ENCODE measurements at regions not wholly inside any gene's neighbourhood (a gene's known extent, or its start where the extent isn't known, plus 50 kb on each side); places are given as distances from the start of the nearest gene placed in this dataset.

DNA sequence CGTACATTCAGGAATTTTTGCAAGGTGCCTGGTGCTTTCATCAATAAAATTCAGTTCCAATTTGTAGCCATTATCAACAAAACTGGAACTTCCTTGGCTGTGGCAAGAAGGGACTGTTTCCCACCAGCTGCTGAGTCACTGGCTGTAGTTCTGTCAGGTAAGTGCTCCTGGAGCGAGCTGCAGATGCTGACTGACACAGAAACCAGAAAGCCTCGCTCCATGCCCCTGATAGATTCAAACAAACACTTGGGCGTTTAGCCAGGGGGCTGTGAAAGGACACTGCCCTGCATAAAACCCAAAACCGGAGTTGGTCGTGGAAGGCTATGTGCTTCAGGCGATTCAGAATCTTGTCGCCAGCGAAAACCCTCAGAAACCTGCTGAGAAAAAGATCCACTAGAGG is 188.4 kb upstream of the FAM9B start:
- no peak for TF ChIP-seq EZH2 (IDR thresholded peaks at IDR 0.05; ENCODE audit: borderline replicate concordance, insufficient read depth, low read length, poor library complexity, severe bottlenecking)
- TF ChIP-seq, protein P1, sequence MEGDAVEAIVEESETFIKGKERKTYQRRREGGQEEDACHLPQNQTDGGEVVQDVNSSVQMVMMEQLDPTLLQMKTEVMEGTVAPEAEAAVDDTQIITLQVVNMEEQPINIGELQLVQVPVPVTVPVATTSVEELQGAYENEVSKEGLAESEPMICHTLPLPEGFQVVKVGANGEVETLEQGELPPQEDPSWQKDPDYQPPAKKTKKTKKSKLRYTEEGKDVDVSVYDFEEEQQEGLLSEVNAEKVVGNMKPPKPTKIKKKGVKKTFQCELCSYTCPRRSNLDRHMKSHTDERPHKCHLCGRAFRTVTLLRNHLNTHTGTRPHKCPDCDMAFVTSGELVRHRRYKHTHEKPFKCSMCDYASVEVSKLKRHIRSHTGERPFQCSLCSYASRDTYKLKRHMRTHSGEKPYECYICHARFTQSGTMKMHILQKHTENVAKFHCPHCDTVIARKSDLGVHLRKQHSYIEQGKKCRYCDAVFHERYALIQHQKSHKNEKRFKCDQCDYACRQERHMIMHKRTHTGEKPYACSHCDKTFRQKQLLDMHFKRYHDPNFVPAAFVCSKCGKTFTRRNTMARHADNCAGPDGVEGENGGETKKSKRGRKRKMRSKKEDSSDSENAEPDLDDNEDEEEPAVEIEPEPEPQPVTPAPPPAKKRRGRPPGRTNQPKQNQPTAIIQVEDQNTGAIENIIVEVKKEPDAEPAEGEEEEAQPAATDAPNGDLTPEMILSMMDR (IDR thresholded peaks at IDR 0.05; ENCODE audit: poor library complexity, severe bottlenecking): no peak
- no peak for TF ChIP-seq SMC3 (conservative IDR thresholded peaks at IDR 0.05; ENCODE audit: poor library complexity)
- TF ChIP-seq POLR2AphosphoS5 (IDR thresholded peaks at IDR 0.05): no peak
- TF ChIP-seq EP300 (conservative IDR thresholded peaks at IDR 0.05; ENCODE audit: poor library complexity, severe bottlenecking): no peak
- TF ChIP-seq, protein P2, sequence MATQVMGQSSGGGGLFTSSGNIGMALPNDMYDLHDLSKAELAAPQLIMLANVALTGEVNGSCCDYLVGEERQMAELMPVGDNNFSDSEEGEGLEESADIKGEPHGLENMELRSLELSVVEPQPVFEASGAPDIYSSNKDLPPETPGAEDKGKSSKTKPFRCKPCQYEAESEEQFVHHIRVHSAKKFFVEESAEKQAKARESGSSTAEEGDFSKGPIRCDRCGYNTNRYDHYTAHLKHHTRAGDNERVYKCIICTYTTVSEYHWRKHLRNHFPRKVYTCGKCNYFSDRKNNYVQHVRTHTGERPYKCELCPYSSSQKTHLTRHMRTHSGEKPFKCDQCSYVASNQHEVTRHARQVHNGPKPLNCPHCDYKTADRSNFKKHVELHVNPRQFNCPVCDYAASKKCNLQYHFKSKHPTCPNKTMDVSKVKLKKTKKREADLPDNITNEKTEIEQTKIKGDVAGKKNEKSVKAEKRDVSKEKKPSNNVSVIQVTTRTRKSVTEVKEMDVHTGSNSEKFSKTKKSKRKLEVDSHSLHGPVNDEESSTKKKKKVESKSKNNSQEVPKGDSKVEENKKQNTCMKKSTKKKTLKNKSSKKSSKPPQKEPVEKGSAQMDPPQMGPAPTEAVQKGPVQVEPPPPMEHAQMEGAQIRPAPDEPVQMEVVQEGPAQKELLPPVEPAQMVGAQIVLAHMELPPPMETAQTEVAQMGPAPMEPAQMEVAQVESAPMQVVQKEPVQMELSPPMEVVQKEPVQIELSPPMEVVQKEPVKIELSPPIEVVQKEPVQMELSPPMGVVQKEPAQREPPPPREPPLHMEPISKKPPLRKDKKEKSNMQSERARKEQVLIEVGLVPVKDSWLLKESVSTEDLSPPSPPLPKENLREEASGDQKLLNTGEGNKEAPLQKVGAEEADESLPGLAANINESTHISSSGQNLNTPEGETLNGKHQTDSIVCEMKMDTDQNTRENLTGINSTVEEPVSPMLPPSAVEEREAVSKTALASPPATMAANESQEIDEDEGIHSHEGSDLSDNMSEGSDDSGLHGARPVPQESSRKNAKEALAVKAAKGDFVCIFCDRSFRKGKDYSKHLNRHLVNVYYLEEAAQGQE (IDR thresholded peaks at IDR 0.05; ENCODE audit: borderline replicate concordance): no peak
